HUES64 (cell line): ENCODE measurements at regions not wholly inside any gene's neighbourhood (a gene's known extent, or its start where the extent isn't known, plus 50 kb on each side); places are given as distances from the start of the nearest gene placed in this dataset.

ENCODE experiments used
- H3K27ac ChIP-seq: 2 replicates; pipeline ENCODE4 v1.7.0; 2013; ENCODE audit warnings: low read depth, low read length, inconsistent platforms
- H3K27me3 ChIP-seq: 2 replicates; pipeline ENCODE4 v1.6.1; 2013; ENCODE audit warnings: mild to moderate bottlenecking, low read length; ENCODE audit not compliant: insufficient read depth
- H3K36me3 ChIP-seq: 2 replicates; pipeline ENCODE4 v1.6.1; 2013; ENCODE audit warnings: mild to moderate bottlenecking, low read length; ENCODE audit not compliant: insufficient read depth
- H3K4me1 ChIP-seq: 2 replicates; pipeline ENCODE4 v1.6.1; 2013; ENCODE audit warnings: mild to moderate bottlenecking, low read length, moderate library complexity; ENCODE audit not compliant: insufficient read depth
- H3K4me3 ChIP-seq: 2 replicates; pipeline ENCODE4 v1.5.1; 2013; ENCODE audit warnings: mild to moderate bottlenecking, low read length, moderate library complexity
- H3K9ac ChIP-seq: 2 replicates; pipeline ENCODE4 v1.6.1; 2013; ENCODE audit warnings: mild to moderate bottlenecking, low read depth, low read length
- H3K9me3 ChIP-seq: 2 replicates; pipeline ENCODE4 v1.6.1; 2013; ENCODE audit warnings: low read depth, low read length; ENCODE audit not compliant: insufficient read depth
- WGBS: fragments of 150-250, 120-280 bp; methylation state at CpG from one replicate; pipeline ENCODE4 v1.1.7; 2013; ENCODE audit warnings: missing lambda C conversion rate; 5-methylcytosine and 5-hydroxymethylcytosine counted together

GRCh38 chr1:37303884-37304574 lies 170.4 kb upstream of the ZC3H12A start:
- Histone ChIP-seq H3K4me3 (no peak overlapping the region), H3K9me3 (no peaks in the 10 kb centered on the region), H3K27me3 (0 out of 2 replicates have a peak, but pooled peaks cover 3% of the 10 kb centered on the region), H3K4me1 (no peaks in the 10 kb centered on the region), H3K9ac (no peak overlapping the region), H3K27ac (no peak overlapping the region), H3K36me3 (no peaks in the 10 kb centered on the region)
- 79% methylated on average over 3 of the region's 3 CpGs for WGBS

DNA sequence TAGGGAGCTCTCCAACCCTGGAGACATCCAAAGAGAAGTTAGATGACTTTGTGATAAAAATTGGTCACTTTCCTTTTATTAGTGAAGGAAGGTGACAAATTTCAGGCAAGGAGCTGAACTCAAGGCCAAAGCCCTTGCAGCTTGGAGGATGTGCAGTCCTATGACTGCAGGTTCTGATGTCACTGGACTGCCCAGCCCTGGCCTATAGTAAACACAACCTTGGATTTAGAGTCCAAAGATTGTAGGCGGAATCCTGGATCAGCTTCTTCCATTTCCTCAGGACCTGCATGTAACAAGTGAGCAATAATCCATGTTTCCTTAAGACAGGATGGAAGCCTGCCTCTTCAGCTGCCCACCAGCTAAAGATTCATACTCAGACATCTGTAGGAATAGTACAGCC lies 169.3 kb upstream of the ZC3H12A start:
- Histone ChIP-seq H3K9me3 (no peaks in the 10 kb centered on the region), H3K4me1 (no peaks in the 10 kb centered on the region), H3K27ac (no peak overlapping the region), H3K36me3 (no peaks in the 10 kb centered on the region), H3K27me3 (0 out of 2 replicates have a peak, but pooled peaks cover 3% of the 10 kb centered on the region), H3K4me3 (no peak overlapping the region), H3K9ac (no peak overlapping the region)
- 97% methylated on average over 1 of the region's 1 CpG for WGBS

DNA sequence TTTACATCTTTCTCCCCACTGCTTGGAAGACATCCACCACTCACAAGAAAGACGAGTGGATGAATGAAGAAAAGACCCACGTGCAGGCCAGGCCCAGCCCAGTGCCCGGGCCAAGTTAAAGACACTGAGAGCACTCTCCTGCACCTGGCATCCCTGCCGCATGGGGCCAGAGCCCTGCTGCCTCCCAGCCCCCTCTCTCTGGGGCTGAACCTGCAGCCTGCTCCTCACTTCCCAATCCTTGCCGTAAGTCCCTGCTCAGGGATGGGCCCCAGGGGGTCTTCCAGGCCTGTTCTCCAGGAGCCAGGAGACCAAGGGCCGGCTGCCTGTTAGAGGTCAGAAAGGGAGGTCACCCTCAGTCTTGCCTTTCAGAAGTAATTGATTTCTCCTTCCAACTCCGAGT lies 168.5 kb upstream of the ZC3H12A start:
- no peaks in the 10 kb centered on the region for H3K36me3 ChIP-seq
- no peak overlapping the region for H3K27ac ChIP-seq
- 0 out of 2 replicates have a peak, but pooled peaks cover 3% of the 10 kb centered on the region for H3K27me3 ChIP-seq
- H3K9ac ChIP-seq, result no peak overlapping the region
- 72% methylated on average over 7 of the region's 7 CpGs for WGBS
- no peak overlapping the region for H3K4me3 ChIP-seq
- H3K9me3 ChIP-seq, result no peaks in the 10 kb centered on the region
- no peaks in the 10 kb centered on the region for H3K4me1 ChIP-seq

DNA sequence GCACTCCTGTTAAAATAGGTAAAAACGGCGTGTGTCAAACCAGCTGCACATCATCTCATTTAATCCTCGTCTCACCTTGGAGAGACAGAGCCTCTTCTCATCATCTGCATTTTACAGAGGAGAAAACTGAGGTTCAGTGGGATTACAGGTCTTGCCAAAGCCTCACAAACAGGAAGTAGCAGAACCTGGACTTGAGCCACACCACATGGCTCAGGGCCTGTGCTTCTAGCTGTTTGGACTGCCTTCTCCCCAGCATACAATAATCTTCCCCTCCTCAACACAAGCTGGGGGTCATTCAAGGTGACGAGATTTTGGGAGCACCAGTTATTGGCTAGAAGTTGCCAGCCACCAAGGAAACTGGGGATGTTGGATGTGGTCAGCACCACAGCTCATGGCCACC lies 167.9 kb upstream of the ZC3H12A start:
- no peak overlapping the region for H3K27ac ChIP-seq
- no peaks in the 10 kb centered on the region for H3K4me1 ChIP-seq
- H3K9ac ChIP-seq, result no peak overlapping the region
- H3K36me3 ChIP-seq, result no peaks in the 10 kb centered on the region
- 0 out of 2 replicates have a peak, but pooled peaks cover 3% of the 10 kb centered on the region for H3K27me3 ChIP-seq
- no peaks in the 10 kb centered on the region for H3K9me3 ChIP-seq
- no peak overlapping the region for H3K4me3 ChIP-seq
- 93% methylated on average over 4 of the region's 4 CpGs for WGBS

DNA sequence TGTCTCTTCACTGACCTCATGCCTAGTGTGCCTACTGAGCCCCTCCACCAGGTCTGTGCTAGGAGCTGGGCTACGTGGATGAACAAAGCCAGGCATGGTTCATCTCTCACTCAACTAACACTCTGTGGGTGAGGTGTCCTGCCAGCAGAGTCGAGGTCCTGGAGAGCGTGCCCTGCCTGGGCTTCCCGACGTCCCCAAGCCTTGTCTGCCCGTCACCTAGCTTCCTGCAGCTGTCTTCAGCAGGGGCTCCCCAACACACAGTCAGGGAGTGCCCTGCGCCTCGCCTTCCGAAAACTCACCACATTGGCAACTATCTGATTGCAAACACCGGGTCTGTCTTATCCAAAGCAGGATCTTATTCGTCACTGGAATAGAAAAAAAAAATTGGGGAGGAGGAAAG lies 167.5 kb upstream of the ZC3H12A start:
- Histone ChIP-seq H3K36me3 (no peaks in the 10 kb centered on the region), H3K27me3 (0 out of 2 replicates have a peak, but pooled peaks cover 3% of the 10 kb centered on the region), H3K4me1 (no peaks in the 10 kb centered on the region), H3K27ac (no peak overlapping the region), H3K9ac (no peak overlapping the region), H3K9me3 (no peaks in the 10 kb centered on the region), H3K4me3 (no peak overlapping the region)
- WGBS, result 94% methylated on average over 11 of the region's 11 CpGs

DNA sequence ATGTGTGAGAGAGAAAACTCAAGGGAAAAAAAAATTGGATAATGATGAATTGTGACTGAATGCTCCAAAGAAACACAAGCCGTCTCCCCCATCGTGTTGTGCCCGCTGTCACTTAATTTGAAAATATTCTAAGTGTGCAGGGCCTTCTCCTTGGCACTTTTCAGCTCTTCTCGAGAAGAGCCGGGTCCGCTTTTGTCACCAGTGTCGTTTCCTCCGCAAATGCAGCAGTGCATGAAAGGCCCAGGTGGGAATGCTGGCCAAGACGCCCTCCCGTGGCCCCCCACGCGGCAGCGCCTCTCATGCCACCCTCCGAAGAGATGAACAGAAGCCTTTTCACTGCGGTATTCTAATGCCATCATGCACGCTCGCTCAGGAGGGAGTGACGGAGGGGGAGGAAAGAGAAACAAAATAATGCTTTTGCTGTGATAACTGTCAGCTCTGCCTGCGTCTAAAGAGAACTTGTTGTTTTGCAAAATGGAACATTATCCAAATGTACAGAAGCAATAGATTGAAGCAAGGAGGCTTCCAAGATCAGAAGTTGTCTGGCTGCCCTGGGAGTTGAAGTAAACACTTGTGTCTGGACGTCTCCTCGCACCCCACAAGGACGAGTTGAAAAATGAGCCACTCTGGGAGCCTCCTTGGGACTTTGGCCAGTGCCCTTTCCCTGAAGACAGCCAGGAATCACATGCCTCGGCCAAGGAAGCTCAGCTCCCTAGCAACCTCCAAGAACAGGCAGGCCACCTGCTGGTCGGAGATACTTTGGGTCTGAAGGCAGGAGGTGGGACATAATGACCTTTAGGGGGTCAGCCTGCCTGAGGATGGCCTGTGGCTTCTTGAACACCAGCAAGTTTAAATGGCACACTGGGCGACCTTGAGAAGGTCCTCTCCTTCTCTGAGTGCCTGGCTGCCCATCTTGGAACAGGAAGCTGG lies 166.1 kb upstream of the ZC3H12A start:
- no peaks in the 10 kb centered on the region for H3K4me1 ChIP-seq
- 0 out of 2 replicates have a peak, but pooled peaks cover 3% of the 10 kb centered on the region for H3K27me3 ChIP-seq
- no peak overlapping the region for H3K9ac ChIP-seq
- no peaks in the 10 kb centered on the region for H3K36me3 ChIP-seq
- 89% methylated on average over 25 of the region's 25 CpGs for WGBS
- H3K4me3 ChIP-seq, result no peak overlapping the region
- H3K9me3 ChIP-seq, result no peaks in the 10 kb centered on the region
- H3K27ac ChIP-seq, result no peak overlapping the region

DNA sequence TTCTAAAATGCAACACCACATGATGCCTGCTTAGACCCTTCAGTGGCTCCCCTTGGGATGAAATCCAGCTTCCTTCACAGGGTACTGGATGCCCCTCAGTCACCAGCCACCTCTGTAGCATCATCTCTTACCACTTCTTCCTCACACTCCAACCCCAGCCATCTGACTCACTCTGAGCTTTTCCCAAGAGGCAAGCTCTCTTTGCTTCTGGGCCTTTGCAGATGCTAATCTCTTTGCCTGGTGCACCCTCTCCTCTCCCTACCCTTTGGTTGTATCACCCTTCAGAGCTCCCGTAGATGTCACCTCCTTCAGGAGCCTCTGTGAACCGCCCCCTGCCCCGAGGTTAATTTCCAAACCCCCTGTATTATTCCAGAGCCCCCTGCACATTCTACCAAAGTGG lies 164.8 kb upstream of the ZC3H12A start:
- H3K36me3 ChIP-seq, result no peaks in the 10 kb centered on the region
- no peak overlapping the region for H3K27ac ChIP-seq
- H3K4me3 ChIP-seq, result no peak overlapping the region
- H3K9ac ChIP-seq, result no peak overlapping the region
- no peaks in the 10 kb centered on the region for H3K9me3 ChIP-seq
- 89% methylated on average over 3 of the region's 3 CpGs for WGBS
- peaks cover 8% of the 10 kb centered on the region for H3K4me1 ChIP-seq
- H3K27me3 ChIP-seq, result 0 out of 2 replicates have a peak, but pooled peaks cover 3% of the 10 kb centered on the region

GRCh38 chr1:37310064-37310463 lies 164.3 kb upstream of the ZC3H12A start:
- 0 out of 2 replicates have a peak, but pooled peaks cover 3% of the 10 kb centered on the region for H3K27me3 ChIP-seq
- 90% methylated on average over 13 of the region's 13 CpGs for WGBS
- no peak overlapping the region for H3K4me3 ChIP-seq
- no peaks in the 10 kb centered on the region for H3K9me3 ChIP-seq
- H3K4me1 ChIP-seq, result peaks cover 13% of the 10 kb centered on the region
- no peak overlapping the region for H3K9ac ChIP-seq
- H3K36me3 ChIP-seq, result no peaks in the 10 kb centered on the region
- H3K27ac ChIP-seq, result no peak overlapping the region

GRCh38 chr1:37315371-37315846 lies 159.0 kb upstream of the ZC3H12A start:
- Histone ChIP-seq H3K4me1 (peaks cover 43% of the 10 kb centered on the region), H3K27ac (peak overlapping the region; percentile 72), H3K9ac (0 out of 2 replicates have a peak overlapping the region, but pooled peaks have one; percentile 0), H3K9me3 (no peaks in the 10 kb centered on the region), H3K27me3 (peaks cover 16% of the 10 kb centered on the region), H3K36me3 (no peaks in the 10 kb centered on the region), H3K4me3 (peak overlapping the region; percentile 20; the same call in 1 of the 2 replicates)
- WGBS, result 7% methylated on average over 4 of the region's 4 CpGs

GRCh38 chr1:37317870-37318467 lies 156.4 kb upstream of the ZC3H12A start:
- peaks cover 16% of the 10 kb centered on the region for H3K27me3 ChIP-seq
- no peak overlapping the region for H3K9ac ChIP-seq
- H3K4me3 ChIP-seq, result no peak overlapping the region
- no peaks in the 10 kb centered on the region for H3K9me3 ChIP-seq
- 61% methylated on average over 35 of the region's 35 CpGs for WGBS
- H3K27ac ChIP-seq, result no peak overlapping the region
- peaks cover 43% of the 10 kb centered on the region for H3K4me1 ChIP-seq
- no peaks in the 10 kb centered on the region for H3K36me3 ChIP-seq

GRCh38 chr1:37318490-37318889 lies 155.9 kb upstream of the ZC3H12A start:
- Histone ChIP-seq H3K9ac (no peak overlapping the region), H3K27me3 (peaks cover 16% of the 10 kb centered on the region), H3K36me3 (no peaks in the 10 kb centered on the region), H3K27ac (no peak overlapping the region), H3K4me3 (no peak overlapping the region), H3K9me3 (no peaks in the 10 kb centered on the region), H3K4me1 (peaks cover 46% of the 10 kb centered on the region)
- 78% methylated on average over 20 of the region's 20 CpGs for WGBS
